ENCODE measurements at regions not wholly inside any gene's neighbourhood (a gene's known extent, or its start where the extent isn't known, plus 50 kb on each side); places are given as distances from the start of the nearest gene placed in this dataset.
A peak's percentile ranks its signal among the peaks of the same experiment; 100 is the strongest.
"Not testable (repeated sequence)": the region's sequence is repeated elsewhere in the genome, so short reads cannot be mapped to it uniquely, and the experiment has no call there.

DNA sequence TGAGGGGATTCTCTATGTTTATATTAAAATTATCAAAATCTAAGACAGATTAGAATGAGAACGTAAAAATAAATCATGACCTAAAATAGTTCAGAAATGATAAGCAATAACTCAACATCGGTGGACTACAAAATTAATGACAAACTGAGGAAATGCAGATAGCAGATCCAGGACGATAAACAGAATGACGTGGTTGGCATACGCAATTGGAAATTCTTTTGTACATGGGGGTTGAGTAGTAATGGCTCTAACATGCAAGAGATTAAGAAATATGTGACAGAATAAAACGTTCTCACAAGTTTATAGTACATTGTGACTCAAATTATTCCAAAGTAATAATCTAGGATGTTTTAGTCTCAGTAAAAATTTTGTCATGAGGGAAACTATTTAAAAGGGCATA, 575.2 kb upstream of the BRINP3 start:
- no peak for ATAC-seq (ENCODE audit: insufficient read depth, low read depth)

DNA sequence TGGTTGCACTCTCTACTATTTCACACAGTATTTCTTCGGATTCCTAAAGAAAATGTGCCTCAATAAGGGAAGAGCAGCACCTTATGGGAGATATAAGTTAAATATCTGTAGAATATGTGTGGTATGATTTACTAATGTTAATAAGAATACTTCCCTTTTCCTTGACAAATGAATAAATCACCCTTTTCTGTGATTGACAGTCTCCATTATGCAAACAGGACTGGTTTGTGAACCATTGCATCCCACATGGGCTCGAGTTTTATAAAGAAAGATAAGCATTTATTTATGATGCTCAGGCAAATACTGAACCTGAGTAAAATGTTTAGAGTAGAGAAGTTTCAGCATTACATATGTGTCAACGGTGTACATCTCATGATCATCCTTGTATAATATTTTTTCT, 587.7 kb upstream of the BRINP3 start:
- DNase-seq (no peak), ATAC-seq (ENCODE audit: insufficient read depth, low read depth) (no peak)
- Histone ChIP-seq H3K9me3 (ENCODE audit: insufficient read depth, low read length, severe bottlenecking) (peaks cover 3% of the 10 kb centered on the region), H3K4me3 (ENCODE audit: low read depth in 1 of 2, low read length in 2 of 2) (no peak overlapping the region), H3K36me3 (ENCODE audit: insufficient read depth, low read length) (no peaks in the 10 kb centered on the region), H3K27me3 (ENCODE audit: insufficient read depth, low read length, poor library complexity) (no peaks in the 10 kb centered on the region), H3K4me2 (ENCODE audit: insufficient read depth, low read length) (no peak overlapping the region), H3K27ac (ENCODE audit: low read length) (no peak overlapping the region), H3K4me1 (ENCODE audit: insufficient read depth, low read length) (no peaks in the 10 kb centered on the region), H2AFZ (ENCODE audit: low read depth, low read length) (no peak overlapping the region), H3K9ac (ENCODE audit: low read depth, low read length) (no peak overlapping the region), H3K79me2 (ENCODE audit: insufficient read depth, low read length) (no peaks in the 10 kb centered on the region), H4K20me1 (ENCODE audit: insufficient read depth, low read length) (no peaks in the 10 kb centered on the region)
- TF ChIP-seq EZH2 (IDR thresholded peaks at IDR 0.05; ENCODE audit: borderline replicate concordance, low read depth, low read length, severe bottlenecking): no peak
- TF ChIP-seq, protein P1, sequence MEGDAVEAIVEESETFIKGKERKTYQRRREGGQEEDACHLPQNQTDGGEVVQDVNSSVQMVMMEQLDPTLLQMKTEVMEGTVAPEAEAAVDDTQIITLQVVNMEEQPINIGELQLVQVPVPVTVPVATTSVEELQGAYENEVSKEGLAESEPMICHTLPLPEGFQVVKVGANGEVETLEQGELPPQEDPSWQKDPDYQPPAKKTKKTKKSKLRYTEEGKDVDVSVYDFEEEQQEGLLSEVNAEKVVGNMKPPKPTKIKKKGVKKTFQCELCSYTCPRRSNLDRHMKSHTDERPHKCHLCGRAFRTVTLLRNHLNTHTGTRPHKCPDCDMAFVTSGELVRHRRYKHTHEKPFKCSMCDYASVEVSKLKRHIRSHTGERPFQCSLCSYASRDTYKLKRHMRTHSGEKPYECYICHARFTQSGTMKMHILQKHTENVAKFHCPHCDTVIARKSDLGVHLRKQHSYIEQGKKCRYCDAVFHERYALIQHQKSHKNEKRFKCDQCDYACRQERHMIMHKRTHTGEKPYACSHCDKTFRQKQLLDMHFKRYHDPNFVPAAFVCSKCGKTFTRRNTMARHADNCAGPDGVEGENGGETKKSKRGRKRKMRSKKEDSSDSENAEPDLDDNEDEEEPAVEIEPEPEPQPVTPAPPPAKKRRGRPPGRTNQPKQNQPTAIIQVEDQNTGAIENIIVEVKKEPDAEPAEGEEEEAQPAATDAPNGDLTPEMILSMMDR (IDR thresholded peaks at IDR 0.05; ENCODE audit: borderline replicate concordance, extremely low read depth, low read length, poor library complexity, severe bottlenecking): no peak

More for the DNA sequence above, 575.2 kb upstream of the BRINP3 start:
- Histone ChIP-seq H3K79me2 (ENCODE audit: insufficient read depth, low read length) (no peaks in the 10 kb centered on the region), H3K4me2 (ENCODE audit: insufficient read depth, low read length) (no peak overlapping the region), H3K27me3 (ENCODE audit: insufficient read depth, low read length, poor library complexity) (no peaks in the 10 kb centered on the region), H3K36me3 (ENCODE audit: insufficient read depth, low read length) (no peaks in the 10 kb centered on the region), H3K9me3 (ENCODE audit: insufficient read depth, low read length, severe bottlenecking) (no peaks in the 10 kb centered on the region), H3K4me1 (ENCODE audit: insufficient read depth, low read length) (no peaks in the 10 kb centered on the region), H3K9ac (ENCODE audit: low read depth, low read length) (no peak overlapping the region), H3K27ac (ENCODE audit: low read length) (no peak overlapping the region), H3K4me3 (ENCODE audit: low read depth in 1 of 2, low read length in 2 of 2) (no peak overlapping the region), H2AFZ (ENCODE audit: low read depth, low read length) (no peak overlapping the region), H4K20me1 (ENCODE audit: insufficient read depth, low read length) (no peaks in the 10 kb centered on the region)
- TF ChIP-seq, protein P1 (IDR thresholded peaks at IDR 0.05; ENCODE audit: borderline replicate concordance, extremely low read depth, low read length, poor library complexity, severe bottlenecking): no peak
- no peak for TF ChIP-seq EZH2 (IDR thresholded peaks at IDR 0.05; ENCODE audit: borderline replicate concordance, low read depth, low read length, severe bottlenecking)
- no peak for DNase-seq

DNA sequence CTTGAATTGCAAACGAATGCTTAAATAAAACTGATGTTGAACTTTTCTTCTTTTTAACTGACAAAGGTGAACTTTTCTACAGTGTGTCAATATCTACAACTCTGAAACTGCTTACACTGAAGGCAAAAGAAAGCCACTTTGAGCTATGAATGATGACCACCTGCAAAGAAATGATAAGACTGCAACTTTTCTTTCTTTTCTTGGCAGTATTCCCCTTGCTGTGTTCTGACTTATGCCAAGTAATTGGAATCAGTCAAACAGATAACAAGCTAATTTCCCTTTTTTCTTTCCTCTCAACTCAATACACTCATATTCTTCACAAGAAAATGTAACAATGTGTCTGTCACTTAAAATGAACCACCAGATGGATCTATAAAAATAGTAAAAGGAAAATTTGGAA, 588.1 kb upstream of the BRINP3 start:
- Histone ChIP-seq H3K27me3 (ENCODE audit: insufficient read depth, low read length, poor library complexity) (no peaks in the 10 kb centered on the region), H3K27ac (ENCODE audit: low read length) (no peak overlapping the region), H4K20me1 (ENCODE audit: insufficient read depth, low read length) (no peaks in the 10 kb centered on the region), H2AFZ (ENCODE audit: low read depth, low read length) (no peak overlapping the region), H3K4me3 (ENCODE audit: low read depth in 1 of 2, low read length in 2 of 2) (no peak overlapping the region), H3K36me3 (ENCODE audit: insufficient read depth, low read length) (no peaks in the 10 kb centered on the region), H3K79me2 (ENCODE audit: insufficient read depth, low read length) (no peaks in the 10 kb centered on the region), H3K4me2 (ENCODE audit: insufficient read depth, low read length) (no peak overlapping the region), H3K4me1 (ENCODE audit: insufficient read depth, low read length) (no peaks in the 10 kb centered on the region), H3K9ac (ENCODE audit: low read depth, low read length) (no peak overlapping the region), H3K9me3 (ENCODE audit: insufficient read depth, low read length, severe bottlenecking) (peaks cover 3% of the 10 kb centered on the region)
- ATAC-seq (ENCODE audit: insufficient read depth, low read depth): no peak
- DNase-seq: no peak
- TF ChIP-seq, protein P1 (IDR thresholded peaks at IDR 0.05; ENCODE audit: borderline replicate concordance, extremely low read depth, low read length, poor library complexity, severe bottlenecking): no peak
- TF ChIP-seq EZH2 (IDR thresholded peaks at IDR 0.05; ENCODE audit: borderline replicate concordance, low read depth, low read length, severe bottlenecking): no peak

DNA sequence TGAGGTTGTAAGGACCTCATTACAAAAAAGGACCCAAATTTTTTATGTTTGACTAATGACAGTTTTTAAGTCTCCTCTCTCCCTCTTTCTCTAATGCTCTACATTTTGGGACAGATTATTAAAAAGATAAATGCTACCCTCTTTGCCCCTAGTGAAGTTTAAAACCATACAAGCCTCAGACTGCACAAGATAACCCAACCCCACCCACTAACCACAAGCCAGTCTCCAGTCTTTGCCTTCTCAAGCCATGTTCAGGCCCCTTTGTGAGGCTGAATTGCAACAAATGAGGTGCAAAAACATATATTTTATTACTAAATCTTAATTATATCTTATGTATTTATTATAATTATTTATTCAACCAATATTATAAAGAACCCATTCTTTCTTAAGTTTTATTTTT, 597.2 kb upstream of the BRINP3 start:
- Histone ChIP-seq H3K79me2 (ENCODE audit: insufficient read depth, low read length) (no peaks in the 10 kb centered on the region), H2AFZ (ENCODE audit: low read depth, low read length) (no peak overlapping the region), H3K36me3 (ENCODE audit: insufficient read depth, low read length) (no peaks in the 10 kb centered on the region), H3K4me2 (ENCODE audit: insufficient read depth, low read length) (no peak overlapping the region), H3K27ac (ENCODE audit: low read length) (no peak overlapping the region), H3K9me3 (ENCODE audit: insufficient read depth, low read length, severe bottlenecking) (no peaks in the 10 kb centered on the region), H3K4me3 (ENCODE audit: low read depth in 1 of 2, low read length in 2 of 2) (no peak overlapping the region), H4K20me1 (ENCODE audit: insufficient read depth, low read length) (no peaks in the 10 kb centered on the region), H3K27me3 (ENCODE audit: insufficient read depth, low read length, poor library complexity) (no peaks in the 10 kb centered on the region), H3K4me1 (ENCODE audit: insufficient read depth, low read length) (peaks cover 17% of the 10 kb centered on the region; the same call in 1 of the 2 replicates), H3K9ac (ENCODE audit: low read depth, low read length) (no peak overlapping the region)
- TF ChIP-seq, protein P1 (IDR thresholded peaks at IDR 0.05; ENCODE audit: borderline replicate concordance, extremely low read depth, low read length, poor library complexity, severe bottlenecking): no peak
- no peak for TF ChIP-seq EZH2 (IDR thresholded peaks at IDR 0.05; ENCODE audit: borderline replicate concordance, low read depth, low read length, severe bottlenecking)
- DNase-seq (peak; percentile 34), ATAC-seq (ENCODE audit: insufficient read depth, low read depth) (peak; percentile 93)

DNA sequence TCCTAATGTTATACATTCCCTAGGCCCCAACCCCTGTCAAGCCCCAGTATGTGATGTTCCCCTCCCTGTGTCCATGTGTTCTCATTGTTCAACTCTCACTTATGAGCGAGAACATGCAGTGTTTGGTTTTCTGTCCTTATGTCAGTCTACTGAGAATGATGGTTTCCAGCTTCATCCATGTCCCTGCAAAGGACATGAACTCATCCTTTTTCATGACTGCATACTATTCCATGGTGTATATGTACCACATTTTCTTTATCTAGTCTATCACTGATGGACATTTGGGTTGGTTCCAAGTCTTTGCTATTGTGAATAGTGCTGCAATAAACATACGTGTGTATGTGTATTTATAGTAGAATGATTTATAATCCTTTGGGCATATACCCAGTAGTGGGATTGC, 605.4 kb upstream of the BRINP3 start:
- not testable (repeated sequence) for H3K27me3 ChIP-seq (ENCODE audit: insufficient read depth, low read length, poor library complexity); DNase-seq; H3K9me3 ChIP-seq (ENCODE audit: insufficient read depth, low read length, severe bottlenecking); H3K27ac ChIP-seq (ENCODE audit: low read length); H3K79me2 ChIP-seq (ENCODE audit: insufficient read depth, low read length); H3K4me1 ChIP-seq (ENCODE audit: insufficient read depth, low read length); ATAC-seq (ENCODE audit: insufficient read depth, low read depth); H4K20me1 ChIP-seq (ENCODE audit: insufficient read depth, low read length); H3K36me3 ChIP-seq (ENCODE audit: insufficient read depth, low read length); H3K4me3 ChIP-seq (ENCODE audit: low read depth in 1 of 2, low read length in 2 of 2); H3K9ac ChIP-seq (ENCODE audit: low read depth, low read length); H2AFZ ChIP-seq (ENCODE audit: low read depth, low read length); H3K4me2 ChIP-seq (ENCODE audit: insufficient read depth, low read length)
